ENCODE measurements at regions not wholly inside any gene's neighbourhood (a gene's known extent, or its start where the extent isn't known, plus 50 kb on each side); places are given as distances from the start of the nearest gene placed in this dataset.

DNA sequence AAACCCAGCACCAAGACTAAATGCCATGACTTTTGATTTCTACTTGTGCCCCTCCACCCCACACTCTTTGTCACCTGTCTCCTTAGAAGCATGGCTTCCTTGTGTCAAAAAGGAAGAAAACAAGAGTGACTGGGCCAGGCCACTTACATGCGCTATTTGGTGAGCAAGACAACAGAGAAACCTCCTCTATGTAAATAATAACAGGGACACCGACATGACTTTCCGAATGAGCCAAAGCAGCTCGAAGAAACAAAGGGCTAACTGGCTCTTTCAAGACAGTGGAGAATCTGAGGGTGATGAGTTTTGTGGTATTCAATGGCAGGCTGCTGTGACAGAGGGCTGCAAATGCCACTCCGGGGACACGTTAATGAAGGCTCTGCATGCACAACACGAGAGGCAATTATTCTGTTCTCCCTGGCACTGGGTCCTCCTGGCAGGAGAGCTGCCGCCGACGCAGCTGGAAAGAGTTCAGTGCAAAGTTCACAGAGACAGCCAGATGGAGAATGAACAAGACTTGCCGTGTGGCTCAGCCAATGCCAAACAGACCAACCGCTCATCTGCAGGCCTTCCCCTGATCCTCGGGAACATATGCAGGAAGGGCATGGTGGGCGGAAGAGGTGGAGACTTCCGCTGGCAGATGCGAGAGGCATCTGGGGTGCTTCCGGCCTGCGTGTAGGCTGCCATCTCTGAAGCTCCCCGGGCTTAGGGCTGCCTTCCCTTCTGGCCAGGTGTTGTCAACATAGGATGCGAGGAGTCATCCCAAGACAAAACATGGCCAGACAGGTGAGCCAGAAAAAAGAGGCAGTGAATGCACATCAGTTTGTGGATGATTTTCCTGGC is 59.1 kb upstream of the SMNDC1 start:
- Mint-ChIP-seq H3K9me3 (no peaks in the 10 kb centered on the region), H3K36me3 (no peaks in the 10 kb centered on the region), H3K4me3 (no peak overlapping the region), H3K27me3 (ENCODE audit: low read depth in 2 of 2) (peaks cover 0 to 6% of the 10 kb centered on the region in 2 donors), H3K27ac (no peak overlapping the region), H3K4me1 (peaks cover 6 to 14% of the 10 kb centered on the region in 2 donors)
- H3K36me3 ChIP-seq (ENCODE audit: control insufficient read depth, insufficient read depth, low read length): no peaks in the 10 kb centered on the region
- H3K4me3 ChIP-seq (ENCODE audit: low read length): no peak overlapping the region
- 91% methylated on average over 20 of the region's 20 CpGs for WGBS (ENCODE audit: insufficient coverage)
- peak in 1 of 2 donors; percentile 53 for DNase-seq
- no peaks in the 10 kb centered on the region for H3K27me3 ChIP-seq (ENCODE audit: control insufficient read depth, insufficient read depth, low read length)
- peaks cover 7% of the 10 kb centered on the region for H3K4me1 ChIP-seq (ENCODE audit: control insufficient read depth, insufficient read depth, low read length)
- H3K9me3 ChIP-seq (ENCODE audit: control insufficient read depth, insufficient read depth, low read length): no peaks in the 10 kb centered on the region
- intact Hi-C loops (cut with micrococcal nuclease): no loop called here
- H3K27ac ChIP-seq (ENCODE audit: low read length): no peak overlapping the region
- no peak for ATAC-seq
- TF ChIP-seq, protein P1, sequence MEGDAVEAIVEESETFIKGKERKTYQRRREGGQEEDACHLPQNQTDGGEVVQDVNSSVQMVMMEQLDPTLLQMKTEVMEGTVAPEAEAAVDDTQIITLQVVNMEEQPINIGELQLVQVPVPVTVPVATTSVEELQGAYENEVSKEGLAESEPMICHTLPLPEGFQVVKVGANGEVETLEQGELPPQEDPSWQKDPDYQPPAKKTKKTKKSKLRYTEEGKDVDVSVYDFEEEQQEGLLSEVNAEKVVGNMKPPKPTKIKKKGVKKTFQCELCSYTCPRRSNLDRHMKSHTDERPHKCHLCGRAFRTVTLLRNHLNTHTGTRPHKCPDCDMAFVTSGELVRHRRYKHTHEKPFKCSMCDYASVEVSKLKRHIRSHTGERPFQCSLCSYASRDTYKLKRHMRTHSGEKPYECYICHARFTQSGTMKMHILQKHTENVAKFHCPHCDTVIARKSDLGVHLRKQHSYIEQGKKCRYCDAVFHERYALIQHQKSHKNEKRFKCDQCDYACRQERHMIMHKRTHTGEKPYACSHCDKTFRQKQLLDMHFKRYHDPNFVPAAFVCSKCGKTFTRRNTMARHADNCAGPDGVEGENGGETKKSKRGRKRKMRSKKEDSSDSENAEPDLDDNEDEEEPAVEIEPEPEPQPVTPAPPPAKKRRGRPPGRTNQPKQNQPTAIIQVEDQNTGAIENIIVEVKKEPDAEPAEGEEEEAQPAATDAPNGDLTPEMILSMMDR (IDR thresholded peaks at IDR 0.05): no peak

DNA sequence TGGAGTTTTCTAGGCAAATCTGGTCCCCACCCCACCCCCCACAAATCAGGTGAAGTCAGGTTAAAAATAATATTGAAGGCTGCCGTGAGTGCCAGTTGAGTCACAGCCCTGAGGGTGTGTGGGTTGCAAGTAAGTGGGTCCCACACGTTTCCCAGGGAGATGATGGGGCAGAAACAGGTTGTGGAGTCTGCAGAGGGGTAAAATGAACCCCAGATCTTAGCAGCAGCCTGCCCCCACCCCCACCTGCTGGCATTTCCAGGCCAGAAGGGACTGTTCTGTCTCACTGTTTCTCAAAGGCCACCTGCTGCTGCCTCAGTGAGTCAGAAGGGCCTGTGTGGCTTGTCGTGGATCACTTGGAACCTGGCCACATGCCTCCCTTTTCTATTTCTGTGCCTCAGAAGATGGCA is 59.8 kb upstream of the SMNDC1 start:
- Histone ChIP-seq H3K9me3 (ENCODE audit: control insufficient read depth, insufficient read depth, low read length) (no peaks in the 10 kb centered on the region), H3K4me1 (ENCODE audit: control insufficient read depth, insufficient read depth, low read length) (peaks cover 4% of the 10 kb centered on the region), H3K27ac (ENCODE audit: low read length) (no peak overlapping the region), H3K4me3 (ENCODE audit: low read length) (no peak overlapping the region), H3K36me3 (ENCODE audit: control insufficient read depth, insufficient read depth, low read length) (no peaks in the 10 kb centered on the region), H3K27me3 (ENCODE audit: control insufficient read depth, insufficient read depth, low read length) (no peaks in the 10 kb centered on the region)
- Mint-ChIP-seq H3K4me1 (peaks cover 6 to 14% of the 10 kb centered on the region in 2 donors), H3K36me3 (no peaks in the 10 kb centered on the region), H3K27ac (no peak overlapping the region), H3K27me3 (ENCODE audit: low read depth in 2 of 2) (peaks cover 0 to 7% of the 10 kb centered on the region in 2 donors), H3K9me3 (no peaks in the 10 kb centered on the region), H3K4me3 (no peak overlapping the region)
- TF ChIP-seq, protein P1 (IDR thresholded peaks at IDR 0.05): no peak
- DNase-seq (no peak), ATAC-seq (no peak)
- WGBS (ENCODE audit: insufficient coverage): 51% methylated on average over 3 of the region's 3 CpGs
- intact Hi-C loops (cut with micrococcal nuclease): no loop called here

DNA sequence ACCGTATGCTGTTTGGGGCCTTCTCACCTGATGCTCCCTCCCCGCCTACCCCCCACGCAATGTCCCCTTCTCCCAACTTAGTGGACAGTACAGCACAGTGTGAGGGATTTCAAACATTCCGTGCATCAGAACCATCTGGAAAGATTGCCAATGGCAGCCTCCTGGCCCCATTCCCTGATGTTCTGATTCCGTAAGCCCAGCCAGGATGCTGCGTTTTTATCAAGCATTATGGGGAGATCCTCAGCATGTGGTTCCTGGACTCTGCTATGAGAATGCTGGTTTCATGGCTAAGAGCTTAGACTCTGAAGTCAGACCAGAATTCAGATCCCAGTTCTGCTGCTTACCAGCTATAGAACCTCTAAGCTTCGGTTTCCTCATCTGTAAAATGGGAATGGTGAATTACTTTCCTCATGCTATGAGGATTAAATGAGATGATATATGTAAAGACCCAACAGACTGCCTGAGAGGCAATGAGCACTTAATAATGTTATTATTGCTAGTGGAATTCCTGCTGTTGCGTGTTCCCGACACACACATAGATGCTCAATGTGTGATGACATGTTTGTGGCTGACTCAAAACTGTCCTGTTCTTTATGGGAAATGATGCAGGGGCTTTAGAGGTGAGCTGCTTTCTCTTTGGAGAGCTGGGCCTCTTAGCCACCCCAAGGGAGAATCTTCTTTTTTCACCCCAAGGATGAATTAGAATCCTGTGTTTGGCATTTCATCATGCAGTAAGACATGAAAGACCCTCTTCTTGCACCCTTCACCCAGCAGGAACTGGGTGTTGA is 60.8 kb upstream of the SMNDC1 start:
- Histone ChIP-seq H3K27me3 (ENCODE audit: control insufficient read depth, insufficient read depth, low read length) (no peaks in the 10 kb centered on the region), H3K36me3 (ENCODE audit: control insufficient read depth, insufficient read depth, low read length) (no peaks in the 10 kb centered on the region), H3K9me3 (ENCODE audit: control insufficient read depth, insufficient read depth, low read length) (no peaks in the 10 kb centered on the region), H3K4me1 (ENCODE audit: control insufficient read depth, insufficient read depth, low read length) (peaks cover 4% of the 10 kb centered on the region), H3K27ac (ENCODE audit: low read length) (no peak overlapping the region), H3K4me3 (ENCODE audit: low read length) (no peak overlapping the region)
- intact Hi-C loops (cut with micrococcal nuclease): no loop called here
- DNase-seq (no peak), ATAC-seq (no peak)
- Mint-ChIP-seq H3K36me3 (no peaks in the 10 kb centered on the region), H3K4me3 (no peak overlapping the region), H3K27ac (no peak overlapping the region), H3K27me3 (ENCODE audit: low read depth in 2 of 2) (peaks cover 0 to 7% of the 10 kb centered on the region in 2 donors), H3K4me1 (peaks cover 6 to 14% of the 10 kb centered on the region in 2 donors), H3K9me3 (no peaks in the 10 kb centered on the region)
- 90% methylated on average over 9 of the region's 9 CpGs for WGBS (ENCODE audit: insufficient coverage)
- TF ChIP-seq, protein P1 (IDR thresholded peaks at IDR 0.05): no peak
